ENCODE measurements at regions not wholly inside any gene's neighbourhood (a gene's known extent, or its start where the extent isn't known, plus 50 kb on each side); places are given as distances from the start of the nearest gene placed in this dataset.

- Histone ChIP-seq H3K27me3 (no peaks in the 10 kb centered on the region), H3K9me3 (no peaks in the 10 kb centered on the region), H3K4me3 (no peak overlapping the region), H3K36me3 (no peaks in the 10 kb centered on the region), H3K27ac (no peak overlapping the region), H3K4me1 (no peaks in the 10 kb centered on the region)
- ATAC-seq (no peak), DNase-seq (no peak)
- no peak for TF ChIP-seq CTCF (IDR thresholded peaks at IDR 0.05)
- TF ChIP-seq POLR2A (IDR thresholded peaks at IDR 0.05) = no peak
- WGBS (ENCODE audit: insufficient coverage, low coverage, low lambda C conversion rate, missing lambda C conversion rate) = 58% methylated on average over 2 of the region's 2 CpGs
- intact Hi-C loops (cut with DNase I) = no loop called here
Measured at GRCh38 chr12:115378291-115378690, 694.3 kb upstream of the TBX3 start.

DNA sequence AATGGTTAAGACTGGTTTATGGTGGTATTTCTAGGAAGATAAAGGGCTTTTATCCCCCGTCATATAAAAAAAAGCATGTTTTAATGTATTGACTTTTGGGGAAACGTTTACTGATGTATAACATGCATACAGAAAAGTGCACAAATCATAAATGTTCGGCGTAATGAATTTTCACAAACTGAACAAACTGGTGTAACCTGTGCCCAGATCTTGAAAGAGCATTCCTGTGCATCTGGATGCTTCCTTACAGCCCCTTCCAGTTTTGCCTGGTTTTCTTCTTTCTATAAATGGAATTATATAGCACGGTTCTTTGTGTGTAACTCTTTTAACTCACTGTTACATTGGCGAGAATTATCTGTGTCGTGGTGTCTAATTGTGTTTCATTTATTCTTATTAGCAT, 693.8 kb upstream of the TBX3 start:
- Histone ChIP-seq H3K36me3 (no peaks in the 10 kb centered on the region), H3K4me3 (no peak overlapping the region), H3K4me1 (no peaks in the 10 kb centered on the region), H3K9me3 (no peaks in the 10 kb centered on the region), H3K27ac (no peak overlapping the region), H3K27me3 (no peaks in the 10 kb centered on the region)
- ATAC-seq = no peak
- intact Hi-C loops (cut with DNase I) = no loop called here
- WGBS (ENCODE audit: insufficient coverage, low coverage, low lambda C conversion rate, missing lambda C conversion rate) = 62% methylated on average over 7 of the region's 7 CpGs
- no peak for DNase-seq
- TF ChIP-seq CTCF (IDR thresholded peaks at IDR 0.05) = no peak
- TF ChIP-seq POLR2A (IDR thresholded peaks at IDR 0.05) = no peak

DNA sequence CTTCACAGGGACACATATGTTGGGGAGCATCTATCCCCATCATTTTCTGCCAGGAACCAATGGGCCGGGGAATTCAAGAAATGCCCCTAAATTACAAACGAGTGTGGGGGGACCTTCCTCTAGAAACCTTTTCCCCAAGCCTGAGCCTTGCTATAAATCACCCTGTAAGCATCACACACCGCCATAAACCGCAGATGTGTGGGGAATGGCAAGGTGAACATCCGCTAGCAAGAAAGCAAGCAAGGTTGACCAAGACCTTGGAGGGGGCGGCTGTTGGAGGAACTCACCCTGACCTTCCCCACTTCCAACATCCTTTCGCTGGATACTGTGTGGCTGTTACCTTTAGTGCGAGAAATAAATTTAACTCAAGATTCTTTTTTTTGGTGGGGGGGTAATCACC, 693.3 kb upstream of the TBX3 start:
- 85% methylated on average over 8 of the region's 8 CpGs for WGBS (ENCODE audit: insufficient coverage, low coverage, low lambda C conversion rate, missing lambda C conversion rate)
- H3K9me3 ChIP-seq = no peaks in the 10 kb centered on the region
- no peak for DNase-seq
- intact Hi-C loops (cut with DNase I) = no loop called here
- H3K36me3 ChIP-seq = no peaks in the 10 kb centered on the region
- no peaks in the 10 kb centered on the region for H3K4me1 ChIP-seq
- TF ChIP-seq CTCF (IDR thresholded peaks at IDR 0.05) (no peak), POLR2A (IDR thresholded peaks at IDR 0.05) (no peak)
- no peak for ATAC-seq
- H3K27me3 ChIP-seq = no peaks in the 10 kb centered on the region
- H3K4me3 ChIP-seq = no peak overlapping the region
- H3K27ac ChIP-seq = no peak overlapping the region

DNA sequence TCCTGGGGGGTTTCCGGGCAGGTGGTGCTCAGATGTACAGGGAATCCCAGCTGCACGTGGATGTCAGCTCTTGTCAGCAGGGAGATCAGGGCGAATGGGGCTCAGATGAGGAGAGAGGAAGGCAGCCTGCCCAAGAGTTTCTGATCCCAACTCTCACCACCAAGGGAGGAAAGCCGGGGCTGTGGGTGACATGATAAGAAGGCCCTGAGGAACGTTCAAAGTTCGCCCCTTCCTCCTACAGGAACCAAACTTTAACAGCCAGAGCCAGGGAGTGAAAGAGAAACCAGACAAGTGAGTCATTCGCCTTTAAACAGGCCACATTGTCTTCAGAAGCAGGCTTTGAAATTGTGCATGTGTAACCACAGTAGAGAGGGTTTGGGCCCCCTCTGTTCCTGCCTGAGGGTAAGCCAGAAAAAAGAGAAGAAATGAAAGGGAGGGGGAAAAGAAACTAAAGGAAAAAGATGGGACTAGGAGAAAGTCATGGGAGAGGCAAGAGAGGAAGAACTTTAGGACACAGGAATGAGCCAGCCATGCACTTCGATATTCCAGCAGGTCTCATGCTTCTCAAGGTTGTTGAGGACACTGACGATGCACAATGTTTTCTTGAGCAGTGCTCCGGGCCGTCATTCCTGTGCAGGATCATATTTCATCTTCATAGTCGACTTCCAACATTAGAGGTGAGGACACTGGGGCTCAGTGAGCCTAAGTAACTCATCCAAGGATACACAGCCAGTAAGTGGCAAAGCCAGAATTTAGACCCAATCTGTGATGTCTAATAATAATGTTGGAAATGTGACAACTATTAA, 691.4 kb upstream of the TBX3 start:
- intact Hi-C loops (cut with DNase I) = no loop called here
- WGBS (ENCODE audit: insufficient coverage, low coverage, low lambda C conversion rate, missing lambda C conversion rate) = 42% methylated on average over 11 of the region's 12 CpGs

More for the DNA sequence above, 691.4 kb upstream of the TBX3 start:
- no peak for TF ChIP-seq CTCF (IDR thresholded peaks at IDR 0.05)
- no peak for TF ChIP-seq POLR2A (IDR thresholded peaks at IDR 0.05)
- no peak overlapping the region for H3K27ac ChIP-seq
- ATAC-seq (no peak), DNase-seq (no peak)
- H3K9me3 ChIP-seq = no peaks in the 10 kb centered on the region
- no peaks in the 10 kb centered on the region for H3K36me3 ChIP-seq
- no peak overlapping the region for H3K4me3 ChIP-seq
- no peaks in the 10 kb centered on the region for H3K27me3 ChIP-seq
- no peaks in the 10 kb centered on the region for H3K4me1 ChIP-seq
